GM18858 (cell line): ENCODE measurements at regions not wholly inside any gene's neighbourhood (a gene's known extent, or its start where the extent isn't known, plus 50 kb on each side); places are given as distances from the start of the nearest gene placed in this dataset.

Source experiments
- ATAC-seq: cut with Tn5 transposase; IDR thresholded peaks from one replicate; pipeline ENCODE4 v1.9.1; 2021; ENCODE audit not compliant: unreplicated experiment

GRCh38 chr13:32960626-32961025 is 55.6 kb upstream of the KL start:
- no peak for ATAC-seq

DNA sequence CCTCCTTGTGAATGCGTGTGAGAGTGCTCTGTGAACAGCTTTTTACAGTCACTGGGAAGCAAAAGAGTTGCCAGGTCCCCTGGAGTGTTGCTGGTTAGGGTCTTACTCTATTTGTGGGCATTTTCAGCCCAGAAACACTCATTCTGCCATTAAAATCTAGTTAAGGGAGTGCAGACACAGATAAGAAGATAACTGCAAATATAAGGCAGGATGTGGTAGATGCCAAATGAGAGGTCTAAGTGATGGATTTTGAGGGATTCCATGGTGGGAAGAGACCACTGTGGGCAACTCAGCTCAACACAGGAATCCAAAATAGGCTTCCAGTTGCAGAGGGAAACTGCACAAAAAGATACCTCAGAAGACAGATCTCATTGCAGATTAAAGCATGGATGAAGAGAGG is 54.5 kb upstream of the KL start:
- no peak for ATAC-seq

GRCh38 chr13:32962342-32962741 is 53.9 kb upstream of the KL start:
- ATAC-seq = no peak

GRCh38 chr13:32964987-32965386 is 51.2 kb upstream of the KL start:
- ATAC-seq = no peak
